SIG-M5 treated with dmso at 0.1 percent for 504 hours (cell line): ENCODE measurements at regions not wholly inside any gene's neighbourhood (a gene's known extent, or its start where the extent isn't known, plus 50 kb on each side); places are given as distances from the start of the nearest gene placed in this dataset.
"Not testable (repeated sequence)": the region's sequence is repeated elsewhere in the genome, so short reads cannot be mapped to it uniquely, and the experiment has no call there.

Source experiments
- DNase-seq: peaks from one replicate; lab custom pipeline; 2025; ENCODE audit not compliant: unreplicated experiment; lab: John Stamatoyannopoulos, UW

DNA sequence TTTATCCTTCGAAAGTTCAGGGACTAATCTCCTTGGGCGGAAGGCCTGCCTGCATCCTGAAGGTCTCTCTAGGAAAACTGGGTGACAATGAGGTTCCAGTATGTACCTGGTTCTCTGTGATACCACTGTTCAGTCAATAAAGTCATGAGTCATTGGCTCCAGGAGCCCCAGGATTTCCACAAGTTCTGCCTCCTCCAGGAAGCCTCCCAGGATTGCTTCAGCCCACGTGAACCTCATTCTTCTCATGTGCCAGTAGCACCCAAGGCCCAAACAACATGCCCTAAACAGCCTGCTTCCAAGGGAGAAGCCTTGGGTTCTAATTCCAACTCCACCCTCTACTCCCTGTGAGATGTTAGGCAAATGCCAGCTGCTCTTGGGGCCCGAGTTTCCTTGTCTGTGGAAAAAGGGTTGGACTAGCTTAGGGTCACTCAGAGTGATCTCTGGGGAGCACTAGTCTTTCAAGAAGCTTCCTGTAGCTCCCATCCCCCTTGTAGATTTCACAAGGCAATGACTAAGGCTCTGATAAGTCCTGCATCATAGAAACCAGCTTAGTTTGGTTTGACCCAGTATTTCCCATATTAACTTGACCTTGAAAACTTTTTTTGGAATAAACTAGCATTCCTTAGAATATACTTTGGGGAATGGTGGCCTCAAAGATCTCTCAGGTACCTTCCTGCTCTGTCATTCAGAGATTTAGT, 118.3 kb upstream of the ATP2B2 start:
- DNase-seq: no peak

GRCh38 chr3:10625323-10625722, 119.9 kb upstream of the ATP2B2 start:
- no peak for DNase-seq

GRCh38 chr3:10627884-10628572, 122.6 kb upstream of the ATP2B2 start:
- no peak for DNase-seq

GRCh38 chr3:10628891-10629670, 123.7 kb upstream of the ATP2B2 start:
- DNase-seq: no peak

- no peak for DNase-seq
Observed at GRCh38 chr3:10629671-10630040, 124.3 kb upstream of the ATP2B2 start.

DNA sequence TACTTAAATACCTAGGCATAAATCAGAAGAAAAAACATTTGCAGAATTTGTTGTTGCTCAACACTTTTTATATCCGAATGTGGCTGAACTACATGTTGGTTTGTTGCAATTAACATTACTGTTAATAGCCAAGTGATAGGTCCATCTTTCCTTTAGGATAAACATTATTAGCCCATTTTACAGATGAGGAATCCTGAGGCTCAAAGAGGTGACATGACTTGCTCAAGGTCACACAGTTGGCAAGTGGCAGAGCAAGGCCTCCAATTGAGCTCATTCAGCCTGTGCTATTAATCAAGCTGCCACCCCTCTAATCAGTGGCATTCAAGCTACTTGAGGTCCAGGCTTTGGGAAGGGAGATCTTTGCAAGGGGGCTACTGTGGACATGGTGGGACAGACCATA, 125.8 kb upstream of the ATP2B2 start:
- no peak for DNase-seq

- no peak for DNase-seq
Observed at GRCh38 chr3:10632125-10632524, 126.7 kb upstream of the ATP2B2 start.

DNA sequence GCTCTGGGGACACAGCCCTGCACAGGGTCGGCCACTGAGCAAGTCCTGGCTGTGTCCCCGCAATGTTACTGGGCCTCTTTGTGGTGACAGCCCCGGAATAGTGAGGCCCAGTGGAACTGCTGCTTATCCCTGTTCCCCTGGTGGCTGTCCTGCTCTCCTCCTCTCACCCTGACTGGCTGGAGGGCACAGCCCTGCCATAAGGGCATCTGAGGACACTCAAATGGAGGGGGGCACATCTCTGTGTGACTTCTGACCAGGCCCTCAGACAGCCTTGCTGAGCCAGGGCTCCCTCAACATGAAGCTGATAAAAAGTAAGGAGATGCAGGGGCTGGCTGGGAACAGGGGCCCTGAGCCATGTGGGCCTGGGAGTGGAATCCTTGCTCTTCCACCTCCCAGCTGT, 127.4 kb upstream of the ATP2B2 start:
- no peak for DNase-seq

DNA sequence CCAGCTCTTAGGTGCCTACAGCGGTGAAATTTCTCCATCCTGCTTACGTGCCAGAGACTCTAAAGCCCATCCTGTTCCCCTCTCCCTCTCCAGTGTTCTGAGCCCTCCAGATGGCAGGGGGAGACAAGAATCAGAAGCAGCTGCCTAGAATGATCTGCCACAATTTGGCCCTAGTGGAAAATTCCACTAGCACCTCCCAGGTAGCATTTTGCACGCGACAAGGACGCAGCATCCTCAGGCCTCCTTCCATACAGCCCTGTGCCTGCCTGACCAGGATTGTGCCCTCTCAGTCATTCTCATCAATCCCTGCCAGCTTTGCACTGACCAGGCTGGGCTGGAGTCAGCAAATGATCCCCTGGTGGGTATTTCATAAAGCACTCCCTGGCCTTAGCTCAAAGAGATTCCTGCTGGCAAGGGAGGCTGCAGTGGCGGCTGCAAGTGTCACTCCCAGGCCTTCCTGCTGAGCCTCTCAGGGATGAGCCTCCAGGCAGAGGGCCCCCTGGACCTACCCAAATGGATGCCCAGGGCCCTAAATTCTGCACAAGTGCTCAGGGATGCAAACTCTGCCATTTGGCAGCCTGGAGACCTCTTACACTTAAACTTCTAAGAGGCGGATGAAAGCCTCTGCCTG, 130.2 kb upstream of the ATP2B2 start:
- no peak for DNase-seq

- no peak for DNase-seq
Observed at GRCh38 chr3:10637342-10637741, 132.0 kb upstream of the ATP2B2 start.

- no peak for DNase-seq
Observed at GRCh38 chr3:10638466-10638865, 133.1 kb upstream of the ATP2B2 start.

GRCh38 chr3:10641760-10642159, 136.4 kb upstream of the ATP2B2 start:
- no peak for DNase-seq

- DNase-seq: no peak
Observed at GRCh38 chr3:10644189-10644588, 138.8 kb upstream of the ATP2B2 start.

- no peak for DNase-seq
Observed at GRCh38 chr3:10645800-10646199, 140.4 kb upstream of the ATP2B2 start.

GRCh38 chr3:10646531-10647335, 141.3 kb upstream of the ATP2B2 start:
- DNase-seq: no peak

- DNase-seq: no peak
Observed at GRCh38 chr3:10647376-10647775, 142.0 kb upstream of the ATP2B2 start.

DNA sequence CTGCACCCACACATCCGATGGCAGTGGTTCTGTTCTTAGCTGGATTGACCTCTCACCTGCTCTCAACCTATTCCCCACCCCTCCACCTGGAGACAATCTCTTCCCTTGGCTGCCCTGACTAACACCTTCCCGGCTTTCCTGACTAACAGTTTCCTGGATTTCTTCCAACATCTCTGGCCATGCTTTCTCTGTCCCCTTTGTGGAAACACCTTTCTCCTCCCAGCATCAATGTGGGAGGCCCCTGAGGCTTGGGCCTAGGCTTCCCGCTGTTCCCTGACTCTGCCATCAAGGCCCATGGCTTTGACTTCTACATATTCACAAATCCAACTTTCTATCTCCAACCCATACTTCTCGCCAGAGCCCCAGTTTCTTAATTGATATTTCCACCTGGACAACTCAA, 142.8 kb upstream of the ATP2B2 start:
- DNase-seq: no peak

GRCh38 chr3:10649463-10649862, 144.1 kb upstream of the ATP2B2 start:
- DNase-seq: not testable (repeated sequence)

DNA sequence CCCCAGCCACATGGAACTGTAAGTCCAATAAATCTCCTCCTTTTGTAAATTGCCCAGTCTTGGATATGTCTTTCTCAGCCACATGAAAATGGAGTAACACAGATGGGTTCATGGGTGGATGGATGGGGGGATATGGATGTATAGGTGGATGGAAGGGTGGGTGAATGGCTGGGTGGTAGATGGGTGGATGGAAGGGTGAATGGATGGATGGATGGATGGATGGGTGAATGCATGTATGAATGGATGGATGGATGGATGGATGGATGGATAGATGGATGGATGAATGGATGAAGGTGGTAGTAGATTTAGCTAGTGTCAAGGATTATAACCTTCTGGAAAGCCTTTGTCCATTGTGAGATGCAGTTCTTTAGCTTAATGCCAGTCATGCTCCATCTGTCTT, 146.1 kb upstream of the ATP2B2 start:
- no peak for DNase-seq

DNA sequence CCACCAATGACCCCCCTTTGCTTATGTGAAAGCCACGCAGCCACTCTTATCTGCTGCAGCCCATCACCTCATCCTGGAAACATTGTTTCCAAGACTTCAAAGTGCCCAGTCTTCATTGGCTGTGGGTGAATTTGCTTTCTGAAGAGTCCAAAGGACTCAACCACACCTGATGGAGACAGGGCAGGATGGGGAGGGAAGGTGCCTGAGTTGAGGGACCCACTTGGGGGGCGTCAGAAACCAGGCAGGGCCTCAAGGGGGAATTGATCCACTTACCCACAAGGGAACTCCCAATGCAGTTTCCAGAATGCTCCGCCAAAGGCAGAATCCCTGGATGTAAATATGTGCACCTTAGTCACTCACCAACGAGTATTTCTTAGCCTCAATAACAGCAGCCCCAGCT, 147.9 kb upstream of the ATP2B2 start:
- no peak for DNase-seq
